ENCODE measurements at regions not wholly inside any gene's neighbourhood (a gene's known extent, or its start where the extent isn't known, plus 50 kb on each side); places are given as distances from the start of the nearest gene placed in this dataset.

- Histone ChIP-seq H2BK120ac (ENCODE audit: low read depth, low read length) (no peak overlapping the region), H3K4me2 (ENCODE audit: low read length, poor library complexity, severe bottlenecking) (no peak overlapping the region), H2AFZ (ENCODE audit: low read depth, low read length) (no peak overlapping the region), H3K23ac (ENCODE audit: low read length in 2 of 2) (no peak overlapping the region), H3K4me1 (ENCODE audit: control insufficient read depth, insufficient read depth, low read depth, low read length) (no peaks in the 10 kb centered on the region), H2BK15ac (ENCODE audit: low read depth, poor library complexity, severe bottlenecking) (no peak overlapping the region), H2AK5ac (ENCODE audit: low read length, severe bottlenecking) (no peak overlapping the region), H3K4me3 (ENCODE audit: insufficient read depth in 1 of 2, low read depth in 1 of 2, low read length in 2 of 2) (no peak overlapping the region), H3K27me3 (ENCODE audit: control insufficient read depth in 1 of 2, insufficient read depth in 1 of 2, low read length in 2 of 2) (no peaks in the 10 kb centered on the region), H3K14ac (ENCODE audit: low read length in 2 of 2) (no peak overlapping the region), H3K27ac (ENCODE audit: low read length, poor library complexity, severe bottlenecking) (no peak overlapping the region), H3K9ac (ENCODE audit: low read length) (no peak overlapping the region), H3K18ac (ENCODE audit: low read depth in 1 of 2, low read length in 2 of 2) (no peak overlapping the region), H3K4ac (ENCODE audit: low read depth in 1 of 2, low read length in 2 of 2) (no peak overlapping the region), H2BK5ac (ENCODE audit: low read depth, low read length, poor library complexity, severe bottlenecking) (no peak overlapping the region), H3K79me1 (replicated peaks; ENCODE audit: low read length, poor library complexity, severe bottlenecking) (no peaks in the 10 kb centered on the region), H3K36me3 (ENCODE audit: control insufficient read depth in 1 of 2, insufficient read depth in 2 of 2, low read depth in 1 of 2, low read length in 2 of 2) (no peaks in the 10 kb centered on the region), H4K91ac (ENCODE audit: low read length) (no peak overlapping the region), H4K8ac (ENCODE audit: low read length) (no peak overlapping the region), H2BK12ac (ENCODE audit: low read length in 2 of 2) (no peak overlapping the region), H3K9me3 (ENCODE audit: control insufficient read depth, low read length) (no peaks in the 10 kb centered on the region)
- 91% methylated on average over 7 of the region's 7 CpGs for WGBS
- DNase-seq: no peak
Observed at GRCh38 chr10:128632694-128633093, 506.5 kb upstream of the MKI67 start.

GRCh38 chr10:128633864-128634540 lies 507.8 kb upstream of the MKI67 start:
- Histone ChIP-seq H3K4ac (ENCODE audit: low read depth in 1 of 2, low read length in 2 of 2) (no peak overlapping the region), H4K8ac (ENCODE audit: low read length) (no peak overlapping the region), H3K4me3 (ENCODE audit: insufficient read depth in 1 of 2, low read depth in 1 of 2, low read length in 2 of 2) (no peak overlapping the region), H3K23ac (ENCODE audit: low read length in 2 of 2) (no peak overlapping the region), H2BK120ac (ENCODE audit: low read depth, low read length) (no peak overlapping the region), H2AFZ (ENCODE audit: low read depth, low read length) (no peak overlapping the region), H3K79me1 (replicated peaks; ENCODE audit: low read length, poor library complexity, severe bottlenecking) (no peaks in the 10 kb centered on the region), H2AK5ac (ENCODE audit: low read length, severe bottlenecking) (no peak overlapping the region), H2BK15ac (ENCODE audit: low read depth, poor library complexity, severe bottlenecking) (no peak overlapping the region), H3K9me3 (ENCODE audit: control insufficient read depth, low read length) (peaks cover 5% of the 10 kb centered on the region), H3K27me3 (ENCODE audit: control insufficient read depth in 1 of 2, insufficient read depth in 1 of 2, low read length in 2 of 2) (no peaks in the 10 kb centered on the region), H2BK12ac (ENCODE audit: low read length in 2 of 2) (no peak overlapping the region), H3K4me1 (ENCODE audit: control insufficient read depth, insufficient read depth, low read depth, low read length) (no peaks in the 10 kb centered on the region), H3K18ac (ENCODE audit: low read depth in 1 of 2, low read length in 2 of 2) (no peak overlapping the region), H3K36me3 (ENCODE audit: control insufficient read depth in 1 of 2, insufficient read depth in 2 of 2, low read depth in 1 of 2, low read length in 2 of 2) (no peaks in the 10 kb centered on the region), H3K4me2 (ENCODE audit: low read length, poor library complexity, severe bottlenecking) (no peak overlapping the region), H3K9ac (ENCODE audit: low read length) (peak overlapping the region; percentile 24), H3K14ac (ENCODE audit: low read length in 2 of 2) (no peak overlapping the region), H3K27ac (ENCODE audit: low read length, poor library complexity, severe bottlenecking) (no peak overlapping the region), H2BK5ac (ENCODE audit: low read depth, low read length, poor library complexity, severe bottlenecking) (no peak overlapping the region), H4K91ac (ENCODE audit: low read length) (no peak overlapping the region)
- no peak for DNase-seq
- 65% methylated on average over 6 of the region's 6 CpGs for WGBS

- Histone ChIP-seq H3K14ac (ENCODE audit: low read length in 2 of 2) (no peak overlapping the region), H2BK120ac (ENCODE audit: low read depth, low read length) (no peak overlapping the region), H3K4me1 (ENCODE audit: control insufficient read depth, insufficient read depth, low read depth, low read length) (no peaks in the 10 kb centered on the region), H3K27me3 (ENCODE audit: control insufficient read depth in 1 of 2, insufficient read depth in 1 of 2, low read length in 2 of 2) (no peaks in the 10 kb centered on the region), H3K23ac (ENCODE audit: low read length in 2 of 2) (no peak overlapping the region), H3K4me3 (ENCODE audit: insufficient read depth in 1 of 2, low read depth in 1 of 2, low read length in 2 of 2) (no peak overlapping the region), H4K8ac (ENCODE audit: low read length) (no peak overlapping the region), H3K9ac (ENCODE audit: low read length) (peak overlapping the region; percentile 46), H3K9me3 (ENCODE audit: control insufficient read depth, low read length) (peaks cover 5% of the 10 kb centered on the region), H2AK5ac (ENCODE audit: low read length, severe bottlenecking) (no peak overlapping the region), H3K27ac (ENCODE audit: low read length, poor library complexity, severe bottlenecking) (no peak overlapping the region), H3K4me2 (ENCODE audit: low read length, poor library complexity, severe bottlenecking) (no peak overlapping the region), H3K79me1 (replicated peaks; ENCODE audit: low read length, poor library complexity, severe bottlenecking) (no peaks in the 10 kb centered on the region), H2AFZ (ENCODE audit: low read depth, low read length) (no peak overlapping the region), H3K18ac (ENCODE audit: low read depth in 1 of 2, low read length in 2 of 2) (no peak overlapping the region), H3K36me3 (ENCODE audit: control insufficient read depth in 1 of 2, insufficient read depth in 2 of 2, low read depth in 1 of 2, low read length in 2 of 2) (no peaks in the 10 kb centered on the region), H4K91ac (ENCODE audit: low read length) (no peak overlapping the region), H2BK5ac (ENCODE audit: low read depth, low read length, poor library complexity, severe bottlenecking) (no peak overlapping the region), H2BK15ac (ENCODE audit: low read depth, poor library complexity, severe bottlenecking) (no peak overlapping the region), H2BK12ac (ENCODE audit: low read length in 2 of 2) (no peak overlapping the region), H3K4ac (ENCODE audit: low read depth in 1 of 2, low read length in 2 of 2) (no peak overlapping the region)
- WGBS: 32% methylated on average over 4 of the region's 4 CpGs
- no peak for DNase-seq
Observed at GRCh38 chr10:128642023-128642422, 515.8 kb upstream of the MKI67 start.

GRCh38 chr10:128642502-128642901 lies 516.3 kb upstream of the MKI67 start:
- no peak overlapping the region for H2BK120ac ChIP-seq (ENCODE audit: low read depth, low read length)

More at GRCh38 chr10:128642502-128642901, 516.3 kb upstream of the MKI67 start:
- Histone ChIP-seq H2BK15ac (ENCODE audit: low read depth, poor library complexity, severe bottlenecking) (no peak overlapping the region), H3K27me3 (ENCODE audit: control insufficient read depth in 1 of 2, insufficient read depth in 1 of 2, low read length in 2 of 2) (no peaks in the 10 kb centered on the region), H4K91ac (ENCODE audit: low read length) (no peak overlapping the region), H2BK12ac (ENCODE audit: low read length in 2 of 2) (no peak overlapping the region), H3K27ac (ENCODE audit: low read length, poor library complexity, severe bottlenecking) (no peak overlapping the region), H3K79me1 (replicated peaks; ENCODE audit: low read length, poor library complexity, severe bottlenecking) (no peaks in the 10 kb centered on the region), H3K4ac (ENCODE audit: low read depth in 1 of 2, low read length in 2 of 2) (no peak overlapping the region), H2AK5ac (ENCODE audit: low read length, severe bottlenecking) (no peak overlapping the region), H3K4me1 (ENCODE audit: control insufficient read depth, insufficient read depth, low read depth, low read length) (no peaks in the 10 kb centered on the region), H3K36me3 (ENCODE audit: control insufficient read depth in 1 of 2, insufficient read depth in 2 of 2, low read depth in 1 of 2, low read length in 2 of 2) (no peaks in the 10 kb centered on the region), H2BK5ac (ENCODE audit: low read depth, low read length, poor library complexity, severe bottlenecking) (no peak overlapping the region), H3K9ac (ENCODE audit: low read length) (peak overlapping the region; percentile 46), H3K9me3 (ENCODE audit: control insufficient read depth, low read length) (peaks cover 5% of the 10 kb centered on the region), H3K4me2 (ENCODE audit: low read length, poor library complexity, severe bottlenecking) (no peak overlapping the region), H2AFZ (ENCODE audit: low read depth, low read length) (no peak overlapping the region), H4K8ac (ENCODE audit: low read length) (no peak overlapping the region), H3K14ac (ENCODE audit: low read length in 2 of 2) (no peak overlapping the region), H3K23ac (ENCODE audit: low read length in 2 of 2) (no peak overlapping the region), H3K4me3 (ENCODE audit: insufficient read depth in 1 of 2, low read depth in 1 of 2, low read length in 2 of 2) (no peak overlapping the region), H3K18ac (ENCODE audit: low read depth in 1 of 2, low read length in 2 of 2) (no peak overlapping the region)
- DNase-seq: no peak
- WGBS: 0% methylated on average over 1 of the region's 2 CpGs

Measured in mesenchymal stem cell (in vitro differentiated cells and primary cell).